HL-60 (cell line): ENCODE measurements at regions not wholly inside any gene's neighbourhood (a gene's known extent, or its start where the extent isn't known, plus 50 kb on each side); places are given as distances from the start of the nearest gene placed in this dataset.

ENCODE experiments used
- DNase-seq, 2 experiments: peaks; one replicate each; pipeline ENCODE4 v3.0.0-alpha.2; 2010 to 2020; ENCODE audit warnings: low read depth in 1 of 2, low spot score in 1 of 2
- H3K27ac ChIP-seq: fragments of 250-450 bp; sonication (Bioruptor Pico); replicated peaks from 2 replicates; pipeline ENCODE4 v1.5.1; 2020; ENCODE audit warnings: mild to moderate bottlenecking, moderate library complexity
- H3K27me3 ChIP-seq: fragments of 250-450 bp; sonication (Bioruptor Pico); 2 replicates; pipeline ENCODE4 v1.5.1; 2021; ENCODE audit warnings: mild to moderate bottlenecking, moderate library complexity; ENCODE audit not compliant: insufficient read depth, poor library complexity, severe bottlenecking
- H3K4me3 ChIP-seq: replicated peaks from 2 replicates; pipeline ENCODE4 v1.5.1; 2011; ENCODE audit warnings: mild to moderate bottlenecking, control low read depth, low read length; ENCODE audit not compliant: insufficient read depth
- GABPA ChIP-seq: IDR thresholded peaks from 2 replicates; pipeline ENCODE4 v1.6.1; 2012; ENCODE audit warnings: low read depth
- POLR2AphosphoS5 ChIP-seq: IDR thresholded peaks from 2 replicates; pipeline ENCODE4 v1.6.1; 2012; ENCODE audit warnings: low read depth
- SPI1 ChIP-seq: IDR thresholded peaks from 2 replicates; pipeline ENCODE4 v1.6.1; 2012; ENCODE audit warnings: low read depth, mild to moderate bottlenecking, borderline replicate concordance
- TF ChIP-seq, protein P1 (sequence below): IDR thresholded peaks from 2 replicates; pipeline ENCODE4 v1.6.1; 2012; ENCODE audit warnings: low read depth; ENCODE audit not compliant: insufficient replicate concordance
- TF ChIP-seq, protein P2 (sequence below): IDR thresholded peaks from one replicate; pipeline ENCODE4 v1.5.1; 2011; ENCODE audit warnings: low read length, control low read depth, inconsistent platforms; ENCODE audit not compliant: insufficient read depth

- Histone ChIP-seq H3K27me3 (no peaks in the 10 kb centered on the region), H3K27ac (no peak overlapping the region), H3K4me3 (no peak overlapping the region)
- DNase-seq, result no peak
- TF ChIP-seq POLR2AphosphoS5 (no peak), GABPA (no peak), SPI1 (no peak)
- TF ChIP-seq, protein P1, sequence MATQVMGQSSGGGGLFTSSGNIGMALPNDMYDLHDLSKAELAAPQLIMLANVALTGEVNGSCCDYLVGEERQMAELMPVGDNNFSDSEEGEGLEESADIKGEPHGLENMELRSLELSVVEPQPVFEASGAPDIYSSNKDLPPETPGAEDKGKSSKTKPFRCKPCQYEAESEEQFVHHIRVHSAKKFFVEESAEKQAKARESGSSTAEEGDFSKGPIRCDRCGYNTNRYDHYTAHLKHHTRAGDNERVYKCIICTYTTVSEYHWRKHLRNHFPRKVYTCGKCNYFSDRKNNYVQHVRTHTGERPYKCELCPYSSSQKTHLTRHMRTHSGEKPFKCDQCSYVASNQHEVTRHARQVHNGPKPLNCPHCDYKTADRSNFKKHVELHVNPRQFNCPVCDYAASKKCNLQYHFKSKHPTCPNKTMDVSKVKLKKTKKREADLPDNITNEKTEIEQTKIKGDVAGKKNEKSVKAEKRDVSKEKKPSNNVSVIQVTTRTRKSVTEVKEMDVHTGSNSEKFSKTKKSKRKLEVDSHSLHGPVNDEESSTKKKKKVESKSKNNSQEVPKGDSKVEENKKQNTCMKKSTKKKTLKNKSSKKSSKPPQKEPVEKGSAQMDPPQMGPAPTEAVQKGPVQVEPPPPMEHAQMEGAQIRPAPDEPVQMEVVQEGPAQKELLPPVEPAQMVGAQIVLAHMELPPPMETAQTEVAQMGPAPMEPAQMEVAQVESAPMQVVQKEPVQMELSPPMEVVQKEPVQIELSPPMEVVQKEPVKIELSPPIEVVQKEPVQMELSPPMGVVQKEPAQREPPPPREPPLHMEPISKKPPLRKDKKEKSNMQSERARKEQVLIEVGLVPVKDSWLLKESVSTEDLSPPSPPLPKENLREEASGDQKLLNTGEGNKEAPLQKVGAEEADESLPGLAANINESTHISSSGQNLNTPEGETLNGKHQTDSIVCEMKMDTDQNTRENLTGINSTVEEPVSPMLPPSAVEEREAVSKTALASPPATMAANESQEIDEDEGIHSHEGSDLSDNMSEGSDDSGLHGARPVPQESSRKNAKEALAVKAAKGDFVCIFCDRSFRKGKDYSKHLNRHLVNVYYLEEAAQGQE, result no peak
- TF ChIP-seq, protein P2, sequence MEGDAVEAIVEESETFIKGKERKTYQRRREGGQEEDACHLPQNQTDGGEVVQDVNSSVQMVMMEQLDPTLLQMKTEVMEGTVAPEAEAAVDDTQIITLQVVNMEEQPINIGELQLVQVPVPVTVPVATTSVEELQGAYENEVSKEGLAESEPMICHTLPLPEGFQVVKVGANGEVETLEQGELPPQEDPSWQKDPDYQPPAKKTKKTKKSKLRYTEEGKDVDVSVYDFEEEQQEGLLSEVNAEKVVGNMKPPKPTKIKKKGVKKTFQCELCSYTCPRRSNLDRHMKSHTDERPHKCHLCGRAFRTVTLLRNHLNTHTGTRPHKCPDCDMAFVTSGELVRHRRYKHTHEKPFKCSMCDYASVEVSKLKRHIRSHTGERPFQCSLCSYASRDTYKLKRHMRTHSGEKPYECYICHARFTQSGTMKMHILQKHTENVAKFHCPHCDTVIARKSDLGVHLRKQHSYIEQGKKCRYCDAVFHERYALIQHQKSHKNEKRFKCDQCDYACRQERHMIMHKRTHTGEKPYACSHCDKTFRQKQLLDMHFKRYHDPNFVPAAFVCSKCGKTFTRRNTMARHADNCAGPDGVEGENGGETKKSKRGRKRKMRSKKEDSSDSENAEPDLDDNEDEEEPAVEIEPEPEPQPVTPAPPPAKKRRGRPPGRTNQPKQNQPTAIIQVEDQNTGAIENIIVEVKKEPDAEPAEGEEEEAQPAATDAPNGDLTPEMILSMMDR, result no peak
Measured at GRCh38 chr18:78510636-78511035, 469.0 kb upstream of the SALL3 start.

DNA sequence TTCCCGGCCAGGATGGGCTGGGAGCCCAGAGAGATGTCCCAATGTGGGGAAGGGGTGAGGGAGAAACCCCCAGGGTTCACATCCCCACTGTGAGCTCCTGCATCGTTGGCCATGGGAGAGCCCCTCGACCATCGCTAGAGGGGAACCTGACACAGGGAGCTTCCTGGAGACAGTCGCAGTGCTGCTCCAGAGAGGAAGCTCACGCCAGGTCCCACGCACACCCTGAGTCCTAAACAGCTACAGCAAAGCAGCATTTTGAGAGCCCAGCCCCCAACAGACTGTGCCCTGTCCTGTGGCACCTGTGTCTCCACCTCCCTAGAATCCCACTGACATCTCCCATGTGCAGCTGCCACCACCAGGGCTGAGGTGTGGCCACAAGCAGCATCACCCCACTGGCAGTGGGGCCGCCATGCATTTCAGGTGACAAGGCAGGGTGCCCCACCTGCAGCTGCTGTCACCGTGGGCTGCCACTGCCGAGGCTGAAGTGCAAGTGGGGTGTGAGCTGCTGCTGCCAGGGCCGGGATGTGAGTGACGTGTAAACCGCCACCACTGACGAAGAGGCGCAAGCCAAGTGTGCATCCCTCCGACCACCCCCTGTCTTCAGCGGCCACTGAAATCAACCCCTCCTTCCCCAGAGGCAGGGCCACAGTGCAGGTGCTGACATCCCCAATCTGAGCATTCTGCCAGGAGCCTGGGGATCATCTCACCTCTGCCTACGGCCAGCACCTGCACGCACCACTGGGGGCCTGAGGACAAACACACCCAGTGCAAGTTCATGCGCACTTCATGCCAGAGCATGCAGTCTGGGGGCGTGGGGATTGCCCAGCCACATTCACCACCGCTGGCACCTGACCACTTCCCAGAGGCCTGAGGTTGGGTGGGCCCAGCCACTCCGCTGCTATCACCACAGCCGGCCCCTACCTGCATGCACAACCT is 467.7 kb upstream of the SALL3 start:
- no peak overlapping the region for H3K27ac ChIP-seq
- no peaks in the 10 kb centered on the region for H3K27me3 ChIP-seq
- DNase-seq, result no peak
- no peak overlapping the region for H3K4me3 ChIP-seq
- TF ChIP-seq SPI1 (no peak), POLR2AphosphoS5 (no peak), GABPA (no peak)
- TF ChIP-seq, protein P2, result no peak
- TF ChIP-seq, protein P1, result no peak

GRCh38 chr18:78514910-78515670 is 464.5 kb upstream of the SALL3 start:
- Histone ChIP-seq H3K27ac (no peak overlapping the region), H3K27me3 (no peaks in the 10 kb centered on the region), H3K4me3 (no peak overlapping the region)
- TF ChIP-seq, protein P1, result no peak
- TF ChIP-seq SPI1 (no peak), GABPA (no peak), POLR2AphosphoS5 (no peak)
- TF ChIP-seq, protein P2, result no peak
- no peak for DNase-seq
